DND-41 (cell line): ENCODE measurements at regions not wholly inside any gene's neighbourhood (a gene's known extent, or its start where the extent isn't known, plus 50 kb on each side); places are given as distances from the start of the nearest gene placed in this dataset.

Source experiments
- ATAC-seq: fragments of 200-7000 bp; cut with Tn5 transposase; 3 replicates; pipeline ENCODE4 v1.9.1; 2021; ENCODE audit warnings: low read depth; ENCODE audit not compliant: insufficient read depth
- DNase-seq: peaks from one replicate; pipeline ENCODE4 v3.0.0-alpha.2; 2020
- H2AFZ ChIP-seq: 2 replicates; pipeline ENCODE4 v1.6.0; 2012; ENCODE audit warnings: low read depth, low read length
- H3K27ac ChIP-seq: 2 replicates; pipeline ENCODE4 v1.5.1; 2012; ENCODE audit warnings: low read length, inconsistent platforms
- H3K27me3 ChIP-seq: fragments of 200-600 bp; sonication (generic); 2 replicates; pipeline ENCODE4 v1.6.0; 2012; ENCODE audit warnings: low read length, mild to moderate bottlenecking, inconsistent platforms; ENCODE audit not compliant: insufficient read depth, poor library complexity
- H3K36me3 ChIP-seq: 2 replicates; pipeline ENCODE4 v1.5.1; 2012; ENCODE audit warnings: low read length, inconsistent platforms; ENCODE audit not compliant: insufficient read depth
- H3K4me1 ChIP-seq: 2 replicates; pipeline ENCODE4 v1.5.1; 2012; ENCODE audit warnings: mild to moderate bottlenecking, low read length; ENCODE audit not compliant: insufficient read depth
- H3K4me2 ChIP-seq: 2 replicates; pipeline ENCODE4 v1.6.0; 2012; ENCODE audit warnings: mild to moderate bottlenecking, moderate library complexity, low read length, inconsistent platforms; ENCODE audit not compliant: insufficient read depth
- H3K4me3 ChIP-seq, 2 experiments: fragments of 200-600 bp in 1 of 2; shearing (Covaris generic) in 1 of 2; 2 replicates each; pipeline ENCODE4 v1.5.1; 2012 to 2016; ENCODE audit warnings: inconsistent platforms in 2 of 2, low read length in 2 of 2, mild to moderate bottlenecking in 2 of 2, low read depth in 1 of 2, moderate library complexity in 1 of 2
- H3K79me2 ChIP-seq: 2 replicates; pipeline ENCODE4 v1.6.0; 2012; ENCODE audit warnings: low read length, inconsistent platforms; ENCODE audit not compliant: insufficient read depth
- H3K9ac ChIP-seq: 2 replicates; pipeline ENCODE4 v1.6.0; 2012; ENCODE audit warnings: low read depth, mild to moderate bottlenecking, inconsistent platforms, low read length, moderate library complexity
- H3K9me3 ChIP-seq: 2 replicates; pipeline ENCODE4 v1.5.1; 2012; ENCODE audit warnings: low read length, moderate library complexity, mild to moderate bottlenecking, inconsistent platforms; ENCODE audit not compliant: insufficient read depth, severe bottlenecking
- H4K20me1 ChIP-seq: 2 replicates; pipeline ENCODE4 v1.6.0; 2012; ENCODE audit warnings: low read length; ENCODE audit not compliant: insufficient read depth
- CTCF ChIP-seq: IDR thresholded peaks from 2 replicates; pipeline ENCODE4 v1.5.1; 2012; ENCODE audit warnings: borderline replicate concordance, low read length, moderate library complexity, mild to moderate bottlenecking; ENCODE audit not compliant: poor library complexity, severe bottlenecking; ENCODE audit errors: extremely low read depth
- EZH2 ChIP-seq: IDR thresholded peaks from 3 replicates; pipeline ENCODE4 v1.6.1; 2012; ENCODE audit warnings: borderline replicate concordance, low read depth, mild to moderate bottlenecking, moderate library complexity, low read length, inconsistent platforms; ENCODE audit not compliant: severe bottlenecking

GRCh38 chr4:77504407-77504806 lies 101.2 kb upstream of the CXCL13 start:
- Histone ChIP-seq H3K9ac (no peak overlapping the region), H3K36me3 (no peaks in the 10 kb centered on the region), H3K79me2 (no peaks in the 10 kb centered on the region), H3K27me3 (no peaks in the 10 kb centered on the region), H3K27ac (no peak overlapping the region), H3K4me2 (no peak overlapping the region), H3K9me3 (no peaks in the 10 kb centered on the region), H4K20me1 (no peaks in the 10 kb centered on the region; the same call in 1 of the 2 replicates), H2AFZ (no peak overlapping the region), H3K4me1 (no peaks in the 10 kb centered on the region), H3K4me3 (no peak overlapping the region)
- TF ChIP-seq CTCF (no peak), EZH2 (no peak)
- ATAC-seq (no peak), DNase-seq (no peak)

- Histone ChIP-seq H3K79me2 (no peaks in the 10 kb centered on the region), H3K27me3 (no peaks in the 10 kb centered on the region), H3K4me3 (no peak overlapping the region), H3K9me3 (no peaks in the 10 kb centered on the region), H3K4me2 (no peak overlapping the region), H3K36me3 (no peaks in the 10 kb centered on the region), H3K27ac (no peak overlapping the region), H2AFZ (no peak overlapping the region), H3K9ac (no peak overlapping the region), H3K4me1 (no peaks in the 10 kb centered on the region), H4K20me1 (no peaks in the 10 kb centered on the region; the same call in 1 of the 2 replicates)
- no peak for DNase-seq
- TF ChIP-seq EZH2 = no peak
- TF ChIP-seq CTCF = no peak
- no peak for ATAC-seq
These were observed 100.2 kb upstream of the CXCL13 start for GRCh38 chr4:77505275-77505957.

GRCh38 chr4:77505958-77506319 lies 99.7 kb upstream of the CXCL13 start:
- no peak for DNase-seq
- Histone ChIP-seq H3K4me1 (no peaks in the 10 kb centered on the region), H4K20me1 (no peaks in the 10 kb centered on the region; the same call in 1 of the 2 replicates), H3K9me3 (no peaks in the 10 kb centered on the region), H3K4me2 (no peak overlapping the region), H3K36me3 (no peaks in the 10 kb centered on the region), H2AFZ (no peak overlapping the region), H3K27me3 (no peaks in the 10 kb centered on the region), H3K4me3 (no peak overlapping the region), H3K79me2 (no peaks in the 10 kb centered on the region), H3K9ac (no peak overlapping the region), H3K27ac (no peak overlapping the region)
- TF ChIP-seq CTCF = no peak
- no peak for ATAC-seq

- H3K79me2 ChIP-seq = no peaks in the 10 kb centered on the region
- no peak for ATAC-seq
- H3K27me3 ChIP-seq = no peaks in the 10 kb centered on the region
- no peaks in the 10 kb centered on the region for H3K9me3 ChIP-seq
- H3K4me1 ChIP-seq = no peaks in the 10 kb centered on the region
- H3K9ac ChIP-seq = no peak overlapping the region
- no peaks in the 10 kb centered on the region for H3K36me3 ChIP-seq
- TF ChIP-seq EZH2 = no peak
- TF ChIP-seq CTCF = no peak
- no peak overlapping the region for H3K4me2 ChIP-seq
- H3K4me3 ChIP-seq = no peak overlapping the region
- H2AFZ ChIP-seq = no peak overlapping the region
- no peak for DNase-seq
- no peaks in the 10 kb centered on the region for H4K20me1 ChIP-seq
- no peak overlapping the region for H3K27ac ChIP-seq
These were observed 95.3 kb upstream of the CXCL13 start for GRCh38 chr4:77510367-77510766.
